ENCODE measurements at regions not wholly inside any gene's neighbourhood (a gene's known extent, or its start where the extent isn't known, plus 50 kb on each side); places are given as distances from the start of the nearest gene placed in this dataset.

DNA sequence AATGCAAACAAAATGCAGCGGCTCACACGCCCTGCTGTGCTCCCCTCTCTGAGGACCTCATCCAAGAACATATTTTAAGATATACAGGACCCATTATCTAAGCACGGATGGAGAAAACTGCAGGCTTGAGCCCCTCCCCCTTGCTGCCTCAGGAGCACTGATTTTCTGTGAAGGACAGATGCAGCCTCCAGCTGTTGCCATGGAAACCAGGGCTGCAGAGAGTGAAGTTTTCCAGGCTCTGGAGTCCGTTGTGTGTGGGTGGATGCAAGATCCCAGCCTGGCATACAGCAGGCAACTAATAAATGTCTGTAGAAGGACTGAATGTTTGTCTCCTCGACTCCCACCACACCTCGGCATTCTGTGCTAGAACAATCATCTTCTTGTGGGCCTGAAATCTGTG is 105.6 kb upstream of the PEG3 start:
- Histone ChIP-seq H3K9ac (ENCODE audit: low read length) (no peak overlapping the region), H3K4me3 (replicated peaks in 1 of 2; ENCODE audit: low read depth in 1 of 2, low read length in 2 of 2) (no peak overlapping the region), H3K9me2 (ENCODE audit: insufficient read depth) (no peaks in the 10 kb centered on the region), H3K36me3 (ENCODE audit: control insufficient read depth in 1 of 2, insufficient read depth in 2 of 2, low read length in 2 of 2) (no peaks in the 10 kb centered on the region), H4K20me1 (ENCODE audit: insufficient read depth) (no peaks in the 10 kb centered on the region), H3K9me3 (ENCODE audit: control insufficient read depth in 1 of 2, insufficient read depth in 1 of 2, low read depth in 1 of 2, low read length in 2 of 2) (peaks cover 5 to 21% of the 10 kb centered on the region in 2 experiments; a peak in 2 of 4 replicates), H3K4me1 (ENCODE audit: control insufficient read depth in 1 of 2, insufficient read depth in 2 of 2, low read length in 2 of 2) (no peaks in the 10 kb centered on the region), H3K27ac (ENCODE audit: low read depth, low read length) (no peak overlapping the region), H3K79me2 (ENCODE audit: insufficient read depth, low read length) (no peaks in the 10 kb centered on the region), H3K27me3 (ENCODE audit: insufficient read depth, low read length) (no peaks in the 10 kb centered on the region), H3K4me2 (ENCODE audit: low read length) (no peak overlapping the region), H2AFZ (ENCODE audit: low read depth, low read length, poor library complexity, severe bottlenecking) (no peak overlapping the region)
- ChIA-PET RAD21 (ENCODE audit: low non-redundant PET in 1 of 2, low total read pairs in 2 of 2, uncharacterized antibody in 2 of 2, unreplicated experiment in 2 of 2) (no interaction called here), CTCF (no interaction called here), POLR2A (no interaction called here)
- intact Hi-C loops (cut with micrococcal nuclease), result no loop called here
- BruUV-seq (replicated peaks), result no TSS peak
- ATAC-seq (no peak), DNase-seq (ENCODE audit: low read depth, low spot score) (no peak)
- TF ChIP-seq SP1 (IDR thresholded peaks at IDR 0.05; ENCODE audit: low read depth), result no peak
- no peak for TF ChIP-seq ZNF274 (IDR thresholded peaks at IDR 0.05; ENCODE audit: low read depth, low read length)
- TF ChIP-seq, protein P1, sequence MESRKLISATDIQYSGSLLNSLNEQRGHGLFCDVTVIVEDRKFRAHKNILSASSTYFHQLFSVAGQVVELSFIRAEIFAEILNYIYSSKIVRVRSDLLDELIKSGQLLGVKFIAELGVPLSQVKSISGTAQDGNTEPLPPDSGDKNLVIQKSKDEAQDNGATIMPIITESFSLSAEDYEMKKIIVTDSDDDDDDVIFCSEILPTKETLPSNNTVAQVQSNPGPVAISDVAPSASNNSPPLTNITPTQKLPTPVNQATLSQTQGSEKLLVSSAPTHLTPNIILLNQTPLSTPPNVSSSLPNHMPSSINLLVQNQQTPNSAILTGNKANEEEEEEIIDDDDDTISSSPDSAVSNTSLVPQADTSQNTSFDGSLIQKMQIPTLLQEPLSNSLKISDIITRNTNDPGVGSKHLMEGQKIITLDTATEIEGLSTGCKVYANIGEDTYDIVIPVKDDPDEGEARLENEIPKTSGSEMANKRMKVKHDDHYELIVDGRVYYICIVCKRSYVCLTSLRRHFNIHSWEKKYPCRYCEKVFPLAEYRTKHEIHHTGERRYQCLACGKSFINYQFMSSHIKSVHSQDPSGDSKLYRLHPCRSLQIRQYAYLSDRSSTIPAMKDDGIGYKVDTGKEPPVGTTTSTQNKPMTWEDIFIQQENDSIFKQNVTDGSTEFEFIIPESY (IDR thresholded peaks at IDR 0.05; ENCODE audit: extremely low read depth, insufficient replicate concordance, low read length), result no peak
- no peak for TF ChIP-seq CBX3 (IDR thresholded peaks at IDR 0.05; ENCODE audit: low read depth)
- TF ChIP-seq FOSL1 (IDR thresholded peaks at IDR 0.05; ENCODE audit: low read depth), result no peak
- TF ChIP-seq RAD21 (IDR thresholded peaks at IDR 0.05; ENCODE audit: low read depth), result no peak
- TF ChIP-seq EZH2 (IDR thresholded peaks at IDR 0.05), result no peak
- TF ChIP-seq ELF1 (IDR thresholded peaks at IDR 0.05; ENCODE audit: borderline replicate concordance, low read depth), result no peak
- no peak for TF ChIP-seq POLR2A (IDR thresholded peaks at IDR 0.05; ENCODE audit: borderline replicate concordance, extremely low read depth, insufficient read depth, insufficient read length)
- TF ChIP-seq ZFX (IDR thresholded peaks at IDR 0.05), result no peak
- no peak for TF ChIP-seq SIN3A (IDR thresholded peaks at IDR 0.05; ENCODE audit: low read depth)
- TF ChIP-seq, protein P2, sequence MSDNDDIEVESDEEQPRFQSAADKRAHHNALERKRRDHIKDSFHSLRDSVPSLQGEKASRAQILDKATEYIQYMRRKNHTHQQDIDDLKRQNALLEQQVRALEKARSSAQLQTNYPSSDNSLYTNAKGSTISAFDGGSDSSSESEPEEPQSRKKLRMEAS (IDR thresholded peaks at IDR 0.05), result no peak
